Psoas muscle (tissue), 7 donors: ENCODE measurements at regions not wholly inside any gene's neighbourhood (a gene's known extent, or its start where the extent isn't known, plus 50 kb on each side); places are given as distances from the start of the nearest gene placed in this dataset.

ENCODE experiments used
- ATAC-seq, 4 donors: fragments of 200-7000 bp; cut with Tn5 transposase; one replicate each; pipeline ENCODE4 v1.9.1; 2020; ENCODE audit warnings: moderate library complexity in 3 of 4, mild to moderate bottlenecking in 2 of 4
- DNase-seq, 2 donors: peaks; one replicate each; pipeline ENCODE4 v3.0.0-alpha.2; 2020
- H3K27ac ChIP-seq: fragments of 200-600 bp; one replicate; pipeline ENCODE4 v1.8.0; 2022
- H3K27me3 ChIP-seq, 3 donors: fragments of 200-600 bp in 1 of 3; one replicate each; pipeline versions ENCODE4 v1.6.1 to v1.8.0; 2013 to 2022; ENCODE audit warnings: low read length in 2 of 3, mild to moderate bottlenecking in 2 of 3, moderate library complexity in 1 of 3; ENCODE audit not compliant: insufficient read depth in 3 of 3
- H3K36me3 ChIP-seq, 2 donors: fragments of 200-600 bp in 1 of 2; one replicate each; pipeline versions ENCODE4 v1.6.1 to v1.8.0; 2013 to 2022; ENCODE audit warnings: low read depth in 1 of 2, mild to moderate bottlenecking in 1 of 2, moderate library complexity in 1 of 2; ENCODE audit not compliant: insufficient read depth in 1 of 2
- H3K4me1 ChIP-seq: fragments of 200-600 bp; one replicate; pipeline ENCODE4 v1.8.0; 2022
- H3K4me3 ChIP-seq: fragments of 200-600 bp; one replicate; pipeline ENCODE4 v1.8.0; 2022; ENCODE audit warnings: mild to moderate bottlenecking
- H3K9me3 ChIP-seq: fragments of 200-600 bp; one replicate; pipeline ENCODE4 v1.8.0; 2022
- CTCF ChIP-seq: fragments of 200-600 bp; IDR thresholded peaks from one replicate; pipeline ENCODE4 v1.8.0; 2022; ENCODE audit warnings: antibody characterized with exemption
- WGBS, 3 donors: extraction: QIAGEN DNeasy Blood & Tissue Kit; methylation state at CpG; one replicate each; pipeline versions ENCODE4 v1.1.6 to v1.1.7; 2013; 5-methylcytosine and 5-hydroxymethylcytosine counted together
- intact Hi-C, 2 donors: fragments of 100-400 bp; cut with DNase I; formaldehyde crosslinking; loops; one replicate each; pipeline versions ENCODE4 v1.11.0 to v1.14.2; 2022
- donor health status: healthy with polysubstance abuse.
- donor health status: DM: no; HTN: no; CAD: no; lungs with moderate emphysema.
- donor health status: Bipolar disorder and iron deficiency.
- donor health status: healthy.
- donor health status: DM: yes; HTN: yes; CAD: no.
- donor health status: DM: no; HTN: no; CAD: no.
- donor health status: DM: yes; HTN: yes; CAD: no.

- H3K27ac ChIP-seq, result no peak overlapping the region
- H3K27me3 ChIP-seq, result no peaks in the 10 kb centered on the region
- ATAC-seq, result no peak
- intact Hi-C loops, result no loop called here
- no peak for DNase-seq
- TF ChIP-seq CTCF, result no peak
- no peak overlapping the region for H3K4me3 ChIP-seq
- no peaks in the 10 kb centered on the region for H3K9me3 ChIP-seq
- 82 to 87% (median 85%) methylated on average over 2 of the region's 2 CpGs for WGBS, 3 donors
- peaks cover 12% of the 10 kb centered on the region for H3K4me1 ChIP-seq
- no peaks in the 10 kb centered on the region for H3K36me3 ChIP-seq
Measured at GRCh38 chr3:107954845-107955244, 136.0 kb downstream of the CD47 start.

- WGBS, 3 donors, result 56 to 70% (median 66%) methylated on average over 3 of the region's 3 CpGs
- H3K4me1 ChIP-seq, result peaks cover 12% of the 10 kb centered on the region
- no peaks in the 10 kb centered on the region for H3K27me3 ChIP-seq
- no peak overlapping the region for H3K4me3 ChIP-seq
- no peak for ATAC-seq
- no peak for DNase-seq
- no peaks in the 10 kb centered on the region for H3K36me3 ChIP-seq
- intact Hi-C loops, result no loop called here
- H3K27ac ChIP-seq, result no peak overlapping the region
- no peak for TF ChIP-seq CTCF
- H3K9me3 ChIP-seq, result no peaks in the 10 kb centered on the region
Measured at GRCh38 chr3:107953722-107954121, 137.1 kb downstream of the CD47 start.

- DNase-seq, result no peak
- ATAC-seq, result no peak
- 43 to 60% (median 60%) methylated on average over 2 of the region's 2 CpGs for WGBS, 3 donors
- intact Hi-C loops, result no loop called here
- Histone ChIP-seq H3K4me1 (no peaks in the 10 kb centered on the region), H3K4me3 (no peak overlapping the region), H3K9me3 (no peaks in the 10 kb centered on the region), H3K36me3 (no peaks in the 10 kb centered on the region), H3K27me3 (no peaks in the 10 kb centered on the region), H3K27ac (no peak overlapping the region)
- no peak for TF ChIP-seq CTCF
Measured at GRCh38 chr3:107951126-107951525, 139.7 kb downstream of the CD47 start.

- intact Hi-C loops, result no loop called here
- 97 to 100% (median 97%) methylated on average over 2 of the region's 2 CpGs for WGBS, 3 donors
- Histone ChIP-seq H3K27ac (no peak overlapping the region), H3K9me3 (no peaks in the 10 kb centered on the region), H3K27me3 (no peaks in the 10 kb centered on the region), H3K4me1 (no peaks in the 10 kb centered on the region), H3K36me3 (no peaks in the 10 kb centered on the region), H3K4me3 (no peak overlapping the region)
- ATAC-seq (no peak), DNase-seq (no peak)
- TF ChIP-seq CTCF, result no peak
Measured at GRCh38 chr3:107950417-107950816, 140.4 kb downstream of the CD47 start.

GRCh38 chr3:107949394-107949970 is 141.3 kb downstream of the CD47 start:
- ATAC-seq, result no peak
- intact Hi-C loops, result no loop called here
- no peak for TF ChIP-seq CTCF

More at GRCh38 chr3:107949394-107949970, 141.3 kb downstream of the CD47 start:
- H3K27ac ChIP-seq, result no peak overlapping the region
- WGBS, 3 donors, result 69 to 76% (median 71%) methylated on average over 3 of the region's 3 CpGs
- no peaks in the 10 kb centered on the region for H3K27me3 ChIP-seq
- H3K4me3 ChIP-seq, result no peak overlapping the region
- DNase-seq, result no peak
- H3K9me3 ChIP-seq, result no peaks in the 10 kb centered on the region
- no peaks in the 10 kb centered on the region for H3K4me1 ChIP-seq
- no peaks in the 10 kb centered on the region for H3K36me3 ChIP-seq
